Memory B cell (primary cell): ENCODE measurements at regions not wholly inside any gene's neighbourhood (a gene's known extent, or its start where the extent isn't known, plus 50 kb on each side); places are given as distances from the start of the nearest gene placed in this dataset.

ENCODE experiments used
- ATAC-seq: fragments of 150-1000 bp; cut with Tn5 transposase; 2 replicates; pipeline ENCODE4 v1.10.0; 2021; ENCODE audit warnings: low read depth, mild to moderate bottlenecking, moderate library complexity
- DNase-seq, 2 donors: peaks; one replicate each; pipeline ENCODE4 v3.0.0; 2022; ENCODE audit warnings: low spot score in 2 of 2
- H3K27ac Mint-ChIP-seq: one replicate; pipeline ENCODE4 v1.8.0; 2022; ENCODE audit warnings: mild to moderate bottlenecking, moderate library complexity, mixed read lengths
- H3K27me3 Mint-ChIP-seq: one replicate; pipeline ENCODE4 v1.8.0; 2022; ENCODE audit warnings: mixed read lengths
- H3K36me3 Mint-ChIP-seq: one replicate; pipeline ENCODE4 v1.8.0; 2022; ENCODE audit warnings: mild to moderate bottlenecking, mixed read lengths
- H3K4me1 Mint-ChIP-seq: one replicate; pipeline ENCODE4 v1.8.0; 2022; ENCODE audit warnings: mixed read lengths
- H3K4me3 Mint-ChIP-seq: one replicate; pipeline ENCODE4 v1.8.0; 2022; ENCODE audit warnings: mild to moderate bottlenecking, moderate library complexity, mixed read lengths
- H3K9me3 Mint-ChIP-seq: one replicate; pipeline ENCODE4 v1.8.0; 2022; ENCODE audit warnings: mixed read lengths

DNA sequence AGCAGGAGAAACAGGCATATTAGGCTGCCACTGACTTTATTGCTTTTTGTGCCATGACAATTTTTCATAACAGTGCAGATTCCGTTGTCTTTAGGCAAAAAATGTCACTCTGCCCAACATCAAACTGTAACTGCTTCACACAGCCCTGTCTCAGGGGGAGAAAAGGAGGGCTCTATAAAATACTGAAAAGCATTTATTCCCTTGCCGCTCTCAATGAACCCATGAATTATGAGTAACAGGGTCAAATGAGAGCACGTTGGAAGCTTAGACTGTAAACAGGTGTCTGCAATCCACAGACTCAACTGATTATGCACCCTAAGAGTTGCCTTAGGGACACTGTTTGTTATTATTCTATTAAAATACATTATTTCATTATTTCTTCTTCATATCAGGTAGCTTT lies 292.1 kb upstream of the FMN2 start:
- DNase-seq = no peak
- H3K27ac Mint-ChIP-seq = no peak overlapping the region
- H3K36me3 Mint-ChIP-seq = no peaks in the 10 kb centered on the region
- no peaks in the 10 kb centered on the region for H3K9me3 Mint-ChIP-seq
- no peak overlapping the region for H3K4me3 Mint-ChIP-seq
- no peaks in the 10 kb centered on the region for H3K4me1 Mint-ChIP-seq
- no peak for ATAC-seq
- no peaks in the 10 kb centered on the region for H3K27me3 Mint-ChIP-seq

DNA sequence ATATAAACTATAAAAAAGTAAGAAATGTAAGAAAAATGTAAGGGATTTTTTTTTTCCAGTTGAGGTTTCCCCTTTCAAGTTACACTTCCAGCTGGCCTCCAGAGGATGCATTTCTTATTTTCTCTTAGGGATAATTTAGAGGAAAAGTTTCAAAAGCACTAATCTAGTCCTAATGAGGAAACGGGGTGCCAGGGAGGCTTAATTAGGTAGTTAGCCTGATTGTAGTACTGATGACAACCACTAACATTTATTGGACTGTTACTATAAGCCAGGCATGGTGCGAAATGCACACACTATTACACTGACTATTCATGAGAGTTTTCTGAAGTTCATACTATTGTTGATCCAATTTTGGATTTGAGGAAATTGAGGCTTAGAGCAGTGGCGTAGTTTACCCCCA lies 290.8 kb upstream of the FMN2 start:
- H3K36me3 Mint-ChIP-seq = no peaks in the 10 kb centered on the region
- ATAC-seq (no peak), DNase-seq (no peak)
- H3K4me1 Mint-ChIP-seq = no peaks in the 10 kb centered on the region
- no peak overlapping the region for H3K4me3 Mint-ChIP-seq
- H3K27me3 Mint-ChIP-seq = no peaks in the 10 kb centered on the region
- H3K27ac Mint-ChIP-seq = no peak overlapping the region
- peaks cover 3% of the 10 kb centered on the region for H3K9me3 Mint-ChIP-seq

DNA sequence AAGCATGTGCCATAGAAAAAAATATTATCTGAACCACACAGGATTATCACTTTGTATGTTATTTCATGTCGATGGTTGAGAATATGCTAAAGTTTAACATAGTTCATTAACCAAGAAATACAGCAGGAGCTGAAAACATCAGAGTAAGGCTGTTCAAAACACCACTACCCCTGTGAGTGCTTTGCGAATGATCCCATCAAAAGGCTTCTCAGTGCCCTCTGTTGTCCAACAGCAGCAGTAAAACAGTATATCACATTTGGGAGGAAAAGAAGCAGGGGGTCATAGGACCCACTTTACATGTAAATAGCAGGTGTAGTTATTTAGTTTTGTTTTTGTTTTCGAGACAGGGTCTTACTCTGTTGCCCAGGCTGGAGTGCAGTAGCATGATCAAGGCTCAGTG lies 289.4 kb upstream of the FMN2 start:
- ATAC-seq (no peak), DNase-seq (no peak)
- Mint-ChIP-seq H3K27ac (no peak overlapping the region), H3K4me1 (no peaks in the 10 kb centered on the region), H3K27me3 (no peaks in the 10 kb centered on the region), H3K9me3 (peaks cover 3% of the 10 kb centered on the region), H3K36me3 (no peaks in the 10 kb centered on the region), H3K4me3 (no peak overlapping the region)

DNA sequence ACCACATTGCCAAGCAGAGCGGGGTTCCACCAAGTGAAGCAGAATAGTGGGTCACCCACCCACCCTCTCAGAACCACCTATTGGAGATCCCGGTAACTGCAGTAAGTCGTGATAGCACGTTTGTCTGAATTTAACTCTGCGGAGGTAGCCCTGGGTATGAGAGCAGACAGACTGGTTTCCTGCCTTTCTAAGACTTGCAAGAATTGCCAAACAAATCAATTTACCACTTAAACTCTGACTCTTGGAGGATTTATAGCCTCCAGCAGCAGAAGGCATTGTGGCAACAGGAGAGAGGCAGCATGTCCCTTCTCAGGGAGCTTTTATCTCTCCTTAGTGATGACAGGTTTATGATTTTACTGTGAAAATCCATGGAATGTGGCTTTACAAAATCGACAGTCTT lies 287.9 kb upstream of the FMN2 start:
- H3K27ac Mint-ChIP-seq = no peak overlapping the region

DNA sequence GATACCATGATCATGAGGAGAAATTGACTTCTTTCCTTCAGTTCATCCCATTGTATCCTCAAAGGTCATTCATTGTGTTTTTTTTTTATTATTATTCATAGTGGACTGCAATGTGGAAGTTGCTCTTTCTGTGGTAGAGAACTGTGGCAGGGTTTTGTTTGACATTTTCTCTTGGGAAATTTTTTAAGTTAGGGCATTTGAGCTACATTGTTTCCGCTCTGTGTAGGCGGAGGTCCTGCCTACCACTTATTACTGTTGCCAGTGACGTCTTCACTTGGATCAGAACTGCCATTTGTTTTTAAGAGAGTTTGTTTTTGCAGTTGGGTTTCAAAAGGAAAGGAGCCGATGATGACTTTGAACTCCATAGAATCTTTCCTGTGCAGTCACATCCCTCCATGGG lies 287.4 kb upstream of the FMN2 start:
- no peak overlapping the region for H3K4me3 Mint-ChIP-seq
- ATAC-seq (no peak), DNase-seq (no peak)
- no peaks in the 10 kb centered on the region for H3K36me3 Mint-ChIP-seq
- no peak overlapping the region for H3K27ac Mint-ChIP-seq
- peaks cover 3% of the 10 kb centered on the region for H3K9me3 Mint-ChIP-seq
- no peaks in the 10 kb centered on the region for H3K27me3 Mint-ChIP-seq
- no peaks in the 10 kb centered on the region for H3K4me1 Mint-ChIP-seq

More for the DNA sequence above, 287.9 kb upstream of the FMN2 start:
- peaks cover 3% of the 10 kb centered on the region for H3K9me3 Mint-ChIP-seq
- DNase-seq (no peak), ATAC-seq (no peak)
- no peaks in the 10 kb centered on the region for H3K4me1 Mint-ChIP-seq
- no peak overlapping the region for H3K4me3 Mint-ChIP-seq
- H3K36me3 Mint-ChIP-seq = no peaks in the 10 kb centered on the region
- no peaks in the 10 kb centered on the region for H3K27me3 Mint-ChIP-seq

DNA sequence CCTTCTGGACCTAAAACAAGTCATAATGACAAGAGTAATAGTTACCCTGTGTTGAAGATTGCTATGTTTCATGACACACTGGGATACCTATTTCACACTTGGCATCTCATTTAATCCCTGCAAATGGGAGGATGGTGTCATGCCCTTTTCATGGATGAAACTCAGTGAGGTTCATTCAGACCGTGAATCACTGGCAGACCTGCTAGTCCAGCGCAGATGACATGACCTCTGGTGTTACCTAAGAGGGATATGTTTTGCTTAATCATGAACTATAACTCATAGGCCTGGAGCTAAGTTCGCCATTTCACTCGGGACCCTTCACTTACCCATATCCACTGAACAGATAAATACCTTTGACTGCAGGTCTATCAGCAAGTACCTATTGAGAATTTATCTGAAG lies 286.6 kb upstream of the FMN2 start:
- DNase-seq = no peak
- Mint-ChIP-seq H3K27ac (no peak overlapping the region), H3K4me1 (no peaks in the 10 kb centered on the region), H3K27me3 (no peaks in the 10 kb centered on the region), H3K4me3 (no peak overlapping the region), H3K36me3 (no peaks in the 10 kb centered on the region), H3K9me3 (peaks cover 3% of the 10 kb centered on the region)
- no peak for ATAC-seq

DNA sequence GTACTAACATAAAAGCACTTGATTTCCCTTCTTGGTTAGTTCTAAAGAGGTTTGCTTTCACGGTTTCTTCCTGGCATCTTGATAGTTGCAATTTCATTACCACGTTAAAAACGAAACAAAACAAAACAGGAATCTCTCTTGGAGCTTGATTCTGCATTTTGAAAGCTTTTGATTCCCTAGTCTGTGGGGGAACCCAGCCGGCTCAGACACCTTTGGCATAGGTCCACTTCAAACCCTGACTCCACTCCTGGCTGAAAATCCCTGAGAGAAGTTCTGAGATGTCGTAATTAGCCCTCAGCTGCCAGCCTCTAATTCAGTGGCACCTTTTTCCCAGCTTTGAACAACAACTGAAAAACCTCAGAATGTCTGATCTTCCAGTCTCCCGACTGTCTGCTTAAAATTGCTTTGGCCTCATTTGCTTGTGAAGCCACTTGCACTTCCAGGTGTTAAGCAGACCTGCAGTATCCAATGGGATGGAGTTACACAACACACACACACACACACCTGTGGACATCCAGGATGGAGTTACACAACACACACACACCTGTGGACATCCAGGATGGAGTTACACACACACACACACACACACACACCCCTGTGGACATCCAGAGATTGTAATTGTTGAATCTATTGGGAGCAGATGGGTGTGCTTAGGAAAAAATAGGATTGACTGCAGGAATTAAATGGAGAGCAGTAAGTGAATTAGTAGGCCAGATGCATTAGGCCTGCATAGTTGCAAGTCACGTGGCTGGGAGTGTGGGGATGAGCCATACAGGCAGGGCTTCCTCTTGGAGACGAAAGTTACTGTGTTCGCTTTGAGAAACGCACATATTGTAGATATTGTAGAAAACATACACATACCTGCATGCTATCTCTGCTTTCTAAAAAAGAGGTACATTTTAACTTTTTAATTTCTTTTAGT lies 285.6 kb upstream of the FMN2 start:
- no peak for ATAC-seq
- Mint-ChIP-seq H3K36me3 (no peaks in the 10 kb centered on the region), H3K27me3 (no peaks in the 10 kb centered on the region), H3K27ac (no peak overlapping the region), H3K4me3 (no peak overlapping the region), H3K9me3 (peaks cover 3% of the 10 kb centered on the region), H3K4me1 (no peaks in the 10 kb centered on the region)
- DNase-seq = no peak

DNA sequence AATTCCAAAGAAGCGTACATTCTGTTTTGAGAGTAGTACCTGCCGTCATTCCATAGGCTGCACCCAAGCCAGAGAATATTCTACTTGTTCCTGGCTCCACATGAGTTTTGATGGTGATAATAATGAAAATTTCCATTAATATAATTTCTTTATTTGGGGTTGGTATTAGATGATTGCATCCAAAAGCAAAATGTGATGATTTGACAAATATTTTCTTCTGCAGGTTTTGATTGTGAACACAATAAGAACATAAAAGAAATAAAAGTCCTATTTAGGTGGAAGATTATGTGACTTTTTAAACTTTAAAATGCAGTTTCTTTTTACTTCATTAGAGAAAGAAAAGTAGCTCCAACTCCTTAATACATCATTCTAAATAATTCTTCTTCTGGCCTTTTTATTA lies 284.8 kb upstream of the FMN2 start:
- Mint-ChIP-seq H3K27ac (no peak overlapping the region), H3K9me3 (peaks cover 3% of the 10 kb centered on the region), H3K36me3 (no peaks in the 10 kb centered on the region), H3K4me1 (no peaks in the 10 kb centered on the region), H3K4me3 (no peak overlapping the region), H3K27me3 (no peaks in the 10 kb centered on the region)
- no peak for ATAC-seq
- no peak for DNase-seq

DNA sequence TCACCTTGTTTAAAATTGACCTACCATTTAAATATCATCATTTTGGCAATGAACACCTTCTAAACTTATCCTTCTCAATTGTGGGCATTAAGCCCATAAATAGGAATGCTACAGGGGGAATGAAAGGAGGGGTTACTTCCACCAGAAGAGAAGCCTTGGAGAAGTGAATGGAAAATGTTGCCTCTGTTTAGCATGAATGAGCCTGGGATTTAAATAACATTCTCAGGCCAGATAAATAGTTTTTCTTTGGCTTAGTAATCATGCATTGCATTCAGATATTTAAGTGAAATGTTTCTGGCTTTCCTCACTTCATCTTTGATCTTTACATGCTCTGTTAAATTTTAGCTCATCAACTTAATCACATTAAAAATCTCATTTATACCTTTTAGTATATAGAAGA lies 284.3 kb upstream of the FMN2 start:
- Mint-ChIP-seq H3K27ac (no peak overlapping the region), H3K9me3 (peaks cover 4% of the 10 kb centered on the region), H3K36me3 (no peaks in the 10 kb centered on the region), H3K27me3 (no peaks in the 10 kb centered on the region), H3K4me3 (no peak overlapping the region), H3K4me1 (no peaks in the 10 kb centered on the region)
- DNase-seq (no peak), ATAC-seq (no peak)

DNA sequence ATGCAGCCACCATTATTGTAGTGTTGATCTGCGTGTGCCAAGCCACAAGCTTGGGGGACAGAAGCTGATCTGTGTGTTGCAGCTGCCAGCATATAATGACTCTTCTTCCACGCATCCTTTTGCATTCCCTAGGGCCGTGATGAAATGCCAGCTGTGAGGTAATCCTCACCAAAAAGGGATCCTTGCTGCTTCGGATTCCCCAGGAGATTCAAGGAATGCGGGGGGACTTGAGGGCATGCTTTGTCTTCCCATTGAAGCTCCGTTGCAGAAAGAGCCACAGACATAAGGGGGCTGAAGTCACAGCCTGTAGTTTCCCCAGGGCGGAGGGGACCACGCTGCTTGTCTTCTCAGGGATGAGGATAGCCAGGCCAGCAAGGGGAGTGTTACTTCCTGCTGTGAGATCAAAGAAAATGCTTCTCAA lies 281.6 kb upstream of the FMN2 start:
- H3K4me1 Mint-ChIP-seq = no peaks in the 10 kb centered on the region
- DNase-seq = no peak
- no peak for ATAC-seq
- no peak overlapping the region for H3K27ac Mint-ChIP-seq
- no peaks in the 10 kb centered on the region for H3K27me3 Mint-ChIP-seq
- H3K36me3 Mint-ChIP-seq = no peaks in the 10 kb centered on the region
- no peak overlapping the region for H3K4me3 Mint-ChIP-seq
- peaks cover 1% of the 10 kb centered on the region for H3K9me3 Mint-ChIP-seq

DNA sequence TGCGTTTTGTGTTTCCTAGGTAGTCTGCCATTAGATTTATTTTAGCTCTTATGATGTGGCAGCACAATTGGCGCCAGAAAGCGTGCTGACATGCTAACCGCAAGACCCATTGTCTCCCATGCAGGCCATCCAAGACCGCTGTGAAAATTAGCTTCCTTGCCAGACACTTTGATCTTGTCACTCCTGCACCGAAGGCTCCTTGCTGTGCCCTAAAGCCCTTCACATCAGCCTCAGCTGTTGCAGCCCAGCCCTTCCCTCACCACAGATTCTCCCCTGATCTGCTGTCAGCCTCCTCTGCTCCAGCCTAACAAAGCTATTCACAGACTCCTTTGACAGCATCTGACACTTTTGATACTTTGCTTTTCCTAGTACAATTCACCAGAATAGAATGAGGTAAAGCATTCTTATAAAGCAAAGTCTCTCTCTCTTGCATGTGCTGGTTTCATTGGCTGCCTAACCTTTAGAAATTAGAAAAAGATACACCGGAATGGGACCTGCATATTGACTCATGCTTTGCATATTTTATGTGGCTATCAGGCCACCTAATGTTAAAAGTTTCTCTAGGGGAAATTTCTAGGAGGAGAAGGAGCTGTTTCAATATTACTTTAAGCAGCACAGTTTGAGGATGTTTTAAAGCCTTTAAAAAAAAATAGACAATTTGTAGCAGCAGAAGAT lies 280.3 kb upstream of the FMN2 start:
- H3K27me3 Mint-ChIP-seq = no peaks in the 10 kb centered on the region
- H3K36me3 Mint-ChIP-seq = no peaks in the 10 kb centered on the region
- no peak overlapping the region for H3K27ac Mint-ChIP-seq
- peaks cover 1% of the 10 kb centered on the region for H3K9me3 Mint-ChIP-seq
- ATAC-seq (no peak), DNase-seq (no peak)
- no peak overlapping the region for H3K4me3 Mint-ChIP-seq
- no peaks in the 10 kb centered on the region for H3K4me1 Mint-ChIP-seq

DNA sequence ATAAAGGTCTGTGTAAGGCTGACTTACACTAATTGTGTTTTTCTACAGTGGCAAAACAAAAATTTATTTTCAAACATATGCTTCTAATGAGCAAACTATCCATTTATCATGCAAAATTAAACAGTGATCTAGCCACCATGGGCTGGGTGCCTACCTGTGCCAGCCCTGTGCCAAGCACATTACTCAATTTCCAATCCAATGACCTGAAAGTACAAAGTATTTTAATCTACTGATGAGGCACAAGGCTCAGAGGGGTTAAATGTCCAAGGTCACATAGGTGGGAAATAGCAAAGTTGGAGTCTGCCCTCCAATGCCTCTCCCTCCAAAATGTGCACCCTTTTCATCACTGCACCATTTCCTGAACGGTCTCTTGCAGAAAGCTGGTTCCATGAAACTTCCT lies 279.1 kb upstream of the FMN2 start:
- DNase-seq = no peak
- H3K4me3 Mint-ChIP-seq = no peak overlapping the region
- no peaks in the 10 kb centered on the region for H3K4me1 Mint-ChIP-seq
- H3K27me3 Mint-ChIP-seq = no peaks in the 10 kb centered on the region
- ATAC-seq = no peak
- no peak overlapping the region for H3K27ac Mint-ChIP-seq
- H3K36me3 Mint-ChIP-seq = no peaks in the 10 kb centered on the region
- peaks cover 3% of the 10 kb centered on the region for H3K9me3 Mint-ChIP-seq

DNA sequence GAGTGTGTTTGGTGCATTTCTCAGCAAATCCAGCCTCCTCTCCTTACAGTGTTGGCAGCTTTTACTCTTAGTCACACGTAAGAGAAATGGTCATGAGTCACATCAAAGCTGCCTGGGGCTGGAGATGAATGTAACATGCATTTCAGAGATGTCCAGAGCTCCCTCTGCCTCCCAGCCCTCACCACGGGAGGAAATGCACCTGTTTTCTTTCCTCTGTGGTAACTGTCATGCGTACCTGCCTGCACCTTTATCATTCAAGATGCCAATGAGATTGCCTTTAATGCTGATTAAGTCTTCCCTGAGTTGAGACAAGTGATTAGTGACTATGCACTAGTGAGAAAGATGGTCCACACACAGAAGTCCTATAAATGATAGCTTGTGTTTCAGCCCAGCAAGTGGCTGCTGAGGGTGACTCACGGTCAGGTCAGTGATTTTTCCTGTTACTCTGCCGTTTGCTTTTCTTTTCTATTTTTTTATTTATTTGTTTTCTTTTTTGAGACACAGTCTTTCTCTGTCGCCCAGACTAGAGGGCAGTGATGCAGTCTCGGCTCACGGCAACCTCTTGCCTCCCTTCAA lies 277.3 kb upstream of the FMN2 start:
- H3K4me1 Mint-ChIP-seq = no peaks in the 10 kb centered on the region
- no peak for ATAC-seq
- no peak overlapping the region for H3K4me3 Mint-ChIP-seq

DNA sequence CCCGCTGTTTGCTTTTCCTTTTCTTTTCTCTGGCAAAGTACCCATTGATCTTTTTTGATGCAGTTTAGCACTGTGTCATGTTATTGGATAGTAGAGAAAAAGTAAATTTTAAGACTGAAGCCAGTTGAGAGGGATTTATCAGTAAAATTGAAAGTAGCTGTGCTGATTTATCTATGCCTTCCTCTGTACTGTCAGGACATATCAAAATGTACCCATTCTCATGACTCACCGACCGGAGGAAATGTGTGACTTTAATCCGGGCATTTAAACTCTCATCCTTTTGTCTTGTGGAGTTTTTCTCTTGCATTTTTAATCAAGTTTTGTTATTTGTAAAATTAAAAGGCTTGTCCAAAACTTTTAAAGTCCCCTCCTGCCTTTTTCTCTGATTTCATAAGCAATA lies 276.6 kb upstream of the FMN2 start:
- Mint-ChIP-seq H3K36me3 (no peaks in the 10 kb centered on the region), H3K4me3 (no peak overlapping the region), H3K9me3 (peaks cover 3% of the 10 kb centered on the region), H3K27ac (no peak overlapping the region), H3K27me3 (no peaks in the 10 kb centered on the region), H3K4me1 (no peaks in the 10 kb centered on the region)
- DNase-seq (no peak), ATAC-seq (no peak)

More for the DNA sequence above, 277.3 kb upstream of the FMN2 start:
- Mint-ChIP-seq H3K36me3 (no peaks in the 10 kb centered on the region), H3K9me3 (peaks cover 3% of the 10 kb centered on the region), H3K27ac (no peak overlapping the region), H3K27me3 (no peaks in the 10 kb centered on the region)
- no peak for DNase-seq
